GM12892 (cell line): ENCODE measurements at regions not wholly inside any gene's neighbourhood (a gene's known extent, or its start where the extent isn't known, plus 50 kb on each side); places are given as distances from the start of the nearest gene placed in this dataset.

ENCODE experiments used
- DNase-seq: peaks from one replicate; pipeline ENCODE4 v3.0.0; 2011; ENCODE audit not compliant: insufficient read length
- FAIRE-seq: peaks from 2 replicates; lab custom pipeline; 2011; peaks lifted over from hg19 to GRCh38; lab: Jason Lieb, UNC
- POLR2A ChIP-seq: IDR thresholded peaks from 2 replicates; pipeline ENCODE4 v1.6.1; 2011; ENCODE audit warnings: low read depth, low read length, control low read depth
- POLR2AphosphoS5 ChIP-seq: IDR thresholded peaks from 2 replicates; pipeline ENCODE4 v1.6.1; 2011; ENCODE audit warnings: low read depth, low read length, control low read depth
- TAF1 ChIP-seq: IDR thresholded peaks from 2 replicates; pipeline ENCODE4 v1.6.1; 2011; ENCODE audit warnings: low read depth, mild to moderate bottlenecking, control low read depth, low read length, borderline replicate concordance

DNA sequence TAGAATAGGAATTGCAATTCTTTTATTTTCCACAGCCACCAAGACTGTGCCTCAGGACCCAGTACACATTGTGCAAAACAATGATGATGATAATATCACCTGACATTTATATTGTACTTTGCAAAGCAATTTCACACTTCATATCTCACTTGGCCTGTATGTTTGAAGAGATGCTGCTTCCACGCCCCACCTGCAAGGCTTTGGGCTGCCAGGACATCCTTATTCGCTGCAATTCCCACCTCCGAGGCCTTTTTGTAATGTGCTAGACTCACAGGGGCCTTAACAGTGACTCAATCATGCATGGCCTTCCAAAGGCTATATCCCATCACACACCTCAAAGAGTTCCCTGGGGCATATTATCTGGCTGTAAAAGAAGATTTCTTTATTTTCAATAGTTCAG is 200.9 kb downstream of the MYLK4 start:
- DNase-seq (no peak), FAIRE-seq (no peak)
- no peak for TF ChIP-seq POLR2A
- TF ChIP-seq TAF1: no peak
- no peak for TF ChIP-seq POLR2AphosphoS5

DNA sequence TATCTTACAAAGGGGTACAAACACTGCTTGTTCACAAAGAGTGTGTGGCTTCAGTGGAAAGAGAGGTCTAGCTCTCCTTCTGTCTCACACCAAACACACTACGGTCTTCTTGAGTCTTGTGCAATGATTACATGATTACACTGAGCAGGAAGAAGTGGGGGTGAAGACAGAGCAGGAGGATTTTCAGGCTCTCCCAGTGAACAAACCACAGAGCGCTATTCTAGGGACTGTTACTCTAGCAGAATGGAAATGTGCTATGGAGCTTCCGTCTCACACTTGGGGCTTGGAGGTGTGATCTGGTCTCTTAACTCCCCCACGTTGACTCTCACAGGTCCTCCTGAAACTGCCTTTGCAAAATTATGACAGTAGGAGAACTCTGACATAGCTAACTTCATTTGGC is 203.4 kb downstream of the MYLK4 start:
- TF ChIP-seq POLR2AphosphoS5 (no peak), TAF1 (no peak), POLR2A (no peak)
- FAIRE-seq (no peak), DNase-seq (no peak)

DNA sequence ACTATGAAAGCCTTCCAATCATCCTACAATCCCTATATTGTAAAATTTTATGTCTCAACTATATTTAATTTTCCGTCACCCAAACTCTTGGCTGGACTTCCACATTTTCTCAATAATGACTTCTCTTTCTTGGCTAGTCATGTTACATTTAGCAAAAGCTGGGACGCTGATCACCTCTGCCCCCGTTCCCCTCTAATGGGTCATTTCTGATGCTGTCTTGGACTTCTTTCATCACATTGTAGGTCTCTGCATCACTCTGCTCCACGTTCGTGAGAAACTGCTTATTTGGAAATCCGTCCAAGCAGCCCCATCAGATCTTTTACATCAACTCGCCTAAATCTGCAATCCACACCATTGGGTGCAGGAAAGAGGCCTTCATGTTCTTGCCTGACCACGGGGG is 203.8 kb downstream of the MYLK4 start:
- FAIRE-seq (no peak), DNase-seq (no peak)
- TF ChIP-seq POLR2A (no peak), TAF1 (no peak), POLR2AphosphoS5 (no peak)

DNA sequence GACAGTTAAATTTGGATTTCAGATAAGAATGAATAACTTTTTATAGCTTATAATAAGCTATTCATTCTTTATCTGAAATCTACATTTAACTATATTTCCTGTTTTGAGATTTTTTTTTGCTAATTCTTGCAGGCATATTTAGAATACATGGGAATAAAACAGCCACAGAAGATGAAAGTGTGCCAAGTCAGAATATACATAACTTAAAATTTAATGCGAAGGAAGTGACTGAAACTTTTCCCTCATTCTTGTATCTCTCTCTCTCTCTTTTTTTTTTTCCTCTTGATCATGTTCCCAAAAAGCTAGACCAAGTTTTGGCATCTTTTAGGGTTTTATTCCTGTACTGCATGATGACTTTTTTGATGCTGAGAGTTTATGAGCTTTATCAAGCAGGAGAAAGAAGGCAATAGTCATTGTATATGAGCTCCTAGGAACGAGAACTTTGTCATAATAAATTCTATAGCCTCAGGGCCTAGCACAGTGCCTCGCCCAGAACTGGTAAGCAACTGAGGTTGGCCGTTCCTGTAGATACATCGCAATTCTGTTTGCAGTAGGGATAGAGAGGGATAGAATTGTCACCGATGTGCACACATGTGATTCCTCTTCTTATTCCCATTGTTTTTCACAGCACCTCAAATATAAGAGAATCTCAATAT is 205.2 kb downstream of the MYLK4 start:
- DNase-seq: no peak
- no peak for FAIRE-seq

DNA sequence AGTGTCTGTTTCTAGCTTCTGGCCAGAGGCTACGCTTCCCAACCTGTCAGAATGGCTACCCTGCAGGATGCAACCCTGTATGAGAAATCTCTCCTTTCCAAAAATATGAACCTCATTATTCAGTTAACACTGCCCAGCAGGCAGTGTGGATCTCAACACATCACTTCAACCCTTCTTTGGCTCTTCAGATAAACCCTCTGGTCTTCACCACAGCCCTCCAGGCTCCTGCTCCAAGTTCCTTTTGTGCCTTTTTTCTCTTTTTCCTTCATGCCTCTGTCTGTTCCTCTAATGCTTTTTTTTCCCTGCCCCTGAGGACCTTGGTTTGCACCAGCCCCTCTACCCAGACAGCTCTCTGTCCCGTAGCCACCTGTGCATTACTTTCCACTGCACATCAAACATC is 207.4 kb downstream of the MYLK4 start:
- no peak for DNase-seq
- no peak for FAIRE-seq
- TF ChIP-seq POLR2A: no peak
- no peak for TF ChIP-seq POLR2AphosphoS5
- no peak for TF ChIP-seq TAF1

More for the DNA sequence above, 205.2 kb downstream of the MYLK4 start:
- TF ChIP-seq POLR2A (no peak), POLR2AphosphoS5 (no peak), TAF1 (no peak)

DNA sequence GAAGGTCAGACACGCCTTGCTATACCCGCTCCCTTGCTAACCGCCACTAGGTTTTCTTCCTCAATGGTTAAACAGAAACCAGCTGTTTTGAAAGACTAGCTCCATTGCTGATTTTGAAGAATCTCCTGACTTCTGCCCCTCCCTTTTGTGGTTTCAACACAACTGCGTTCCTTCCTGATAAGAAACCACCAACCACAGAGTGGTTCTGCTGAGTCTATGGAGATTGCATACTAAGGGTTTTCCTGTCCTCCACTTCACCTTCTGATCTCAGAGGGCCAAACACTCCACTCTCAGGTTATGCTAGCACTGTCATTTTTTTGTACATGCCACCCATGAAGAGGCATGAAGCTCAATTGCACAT is 207.9 kb downstream of the MYLK4 start:
- FAIRE-seq (peak; percentile 94), DNase-seq (no peak)
- TF ChIP-seq TAF1 (no peak), POLR2A (no peak)

DNA sequence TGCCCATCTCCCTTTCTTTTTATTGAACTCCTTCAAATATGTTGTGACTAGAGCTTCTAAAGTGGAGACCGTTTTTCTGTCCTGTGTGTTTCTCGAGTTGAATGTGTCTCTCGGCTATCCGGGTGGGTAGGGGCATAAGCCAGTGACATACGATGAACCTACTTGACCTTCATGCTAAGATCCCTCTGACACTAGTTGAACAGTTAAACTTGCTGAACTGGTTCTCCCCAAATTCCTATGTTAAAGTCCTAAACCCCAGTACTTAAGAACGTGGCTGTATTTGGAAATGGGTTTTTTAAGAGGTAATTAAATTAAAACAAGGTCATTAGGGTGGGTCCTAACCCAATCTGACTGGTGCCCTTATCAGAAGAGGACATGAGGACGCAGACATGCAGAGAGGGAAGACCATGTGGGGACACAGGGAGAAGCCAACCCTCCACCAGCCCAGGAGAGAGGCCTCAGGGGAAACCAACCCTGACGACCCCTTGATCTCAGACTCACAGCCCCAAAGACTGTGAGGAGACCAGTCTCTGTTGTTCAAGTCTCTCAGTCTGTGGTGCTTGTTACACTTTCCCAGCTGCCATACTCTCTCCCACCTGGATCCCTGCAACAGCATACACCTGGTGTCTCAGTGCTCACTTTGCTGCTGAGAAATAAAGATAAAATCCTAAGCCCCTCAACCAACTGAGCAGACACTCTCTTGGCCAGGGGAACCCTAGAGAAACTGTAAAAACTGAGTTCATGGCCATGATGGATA is 208.4 kb downstream of the MYLK4 start:
- TF ChIP-seq POLR2A (no peak), POLR2AphosphoS5 (no peak), TAF1 (no peak)
- FAIRE-seq (no peak), DNase-seq (no peak)

DNA sequence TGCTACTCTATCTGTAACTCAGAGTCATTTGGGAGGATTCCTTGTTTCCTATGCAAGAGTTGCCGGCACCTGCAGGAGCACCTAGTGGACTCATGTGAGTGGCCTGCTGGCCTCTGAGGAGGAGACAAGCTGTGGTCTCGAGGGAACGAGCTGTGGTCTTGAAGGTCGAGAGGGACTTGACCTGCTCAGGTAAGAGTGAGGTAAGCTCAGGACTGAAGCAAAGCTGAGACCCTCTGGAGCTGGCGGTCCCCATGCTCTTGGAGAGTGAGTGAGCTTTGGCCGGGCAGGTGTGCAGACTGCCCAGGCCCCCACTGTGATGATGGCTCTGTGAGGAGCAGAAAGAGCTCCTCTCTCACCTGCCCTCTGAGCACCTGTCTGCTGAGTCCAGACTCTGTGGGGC is 214.3 kb downstream of the MYLK4 start:
- TF ChIP-seq POLR2AphosphoS5 (no peak), POLR2A (no peak), TAF1 (no peak)
- FAIRE-seq (no peak), DNase-seq (no peak)

DNA sequence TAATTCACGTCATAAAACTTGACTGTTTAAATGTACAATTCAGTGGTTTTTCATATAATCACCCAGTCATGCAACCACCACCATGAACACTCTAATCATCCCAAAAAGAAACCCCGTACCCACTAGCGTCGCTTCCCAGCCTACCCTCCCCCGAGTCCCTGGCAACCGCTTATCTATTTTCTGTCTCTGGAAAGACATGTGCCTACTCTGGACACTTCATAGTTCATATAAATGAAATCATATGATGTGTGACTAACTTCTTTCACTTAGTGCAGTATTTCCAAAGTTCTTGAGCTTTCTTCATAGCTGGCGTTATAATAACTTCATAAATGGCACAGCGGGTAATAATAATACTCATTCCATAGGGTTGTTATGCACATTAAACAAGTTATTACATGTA is 215.2 kb downstream of the MYLK4 start:
- DNase-seq (no peak), FAIRE-seq (no peak)
- TF ChIP-seq POLR2AphosphoS5: no peak
- no peak for TF ChIP-seq POLR2A
- TF ChIP-seq TAF1: no peak

DNA sequence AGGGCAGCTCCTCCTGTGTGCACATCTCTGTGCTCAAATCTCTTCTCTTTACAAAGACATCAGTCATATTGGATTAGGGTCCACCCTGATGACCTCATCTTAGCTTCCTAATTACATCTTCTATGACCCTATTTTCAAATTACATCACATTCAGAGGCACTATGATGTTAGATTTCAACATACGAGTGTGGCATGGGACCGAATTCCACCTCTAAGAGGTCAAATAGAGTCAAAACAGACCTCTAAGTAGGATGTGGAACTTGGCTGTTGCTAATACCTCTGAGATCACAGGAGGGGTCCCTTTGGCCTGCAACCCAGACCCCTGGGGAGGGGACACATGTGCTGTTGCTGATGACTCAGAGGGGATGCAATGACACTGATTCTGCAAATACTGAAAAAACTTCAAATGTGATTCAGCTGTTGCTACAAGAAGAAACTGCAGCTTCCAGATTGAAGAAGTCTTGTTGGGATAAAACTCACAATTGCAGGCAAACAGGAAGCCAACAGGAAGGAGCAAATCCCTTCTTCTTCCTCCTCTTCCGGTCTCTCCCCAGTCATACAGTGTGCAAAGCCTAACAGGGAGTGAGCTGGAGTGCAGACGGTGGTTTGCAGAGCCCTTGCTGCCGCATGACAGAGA is 216.2 kb downstream of the MYLK4 start:
- DNase-seq (no peak), FAIRE-seq (no peak)
- TF ChIP-seq TAF1 (no peak), POLR2A (no peak)

DNA sequence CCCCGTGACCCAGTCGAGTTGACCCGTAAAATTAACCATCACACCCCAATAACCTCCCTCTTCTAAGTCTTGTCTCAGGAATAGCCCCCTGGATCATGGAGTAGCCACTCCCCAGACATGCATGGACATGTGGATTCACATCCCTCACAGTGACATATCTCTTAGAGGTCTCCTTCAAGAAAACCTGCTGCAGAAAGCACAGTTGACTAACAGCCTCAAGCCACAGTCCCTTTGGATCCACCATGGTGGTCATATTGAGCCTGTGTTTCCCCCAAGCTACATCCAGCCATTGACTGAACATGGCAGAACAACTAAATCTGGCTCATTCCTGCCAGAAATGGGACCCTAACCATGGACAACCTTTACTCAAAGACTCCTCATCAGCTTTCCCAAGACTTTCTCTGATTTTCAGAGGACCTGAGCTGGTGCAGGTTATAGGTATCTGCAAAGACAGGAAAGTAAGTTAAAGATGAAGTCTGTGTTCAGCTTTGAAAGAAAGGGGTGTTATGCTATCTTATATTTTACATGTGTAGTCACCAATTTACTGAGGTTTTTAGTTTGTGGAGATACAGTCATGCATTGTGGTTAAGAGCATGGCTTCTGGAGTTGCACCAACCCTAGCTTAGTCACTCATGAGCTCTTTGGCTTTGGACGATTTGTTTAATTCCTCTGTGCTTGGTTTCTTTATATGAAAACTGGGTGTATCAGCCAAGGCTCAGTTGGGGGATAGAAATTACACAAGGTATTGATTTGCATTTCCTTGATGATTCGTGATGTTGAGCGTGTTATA is 219.1 kb downstream of the MYLK4 start:
- TF ChIP-seq POLR2A: no peak
- no peak for TF ChIP-seq POLR2AphosphoS5
- no peak for TF ChIP-seq TAF1
- DNase-seq (no peak), FAIRE-seq (no peak)
